ENCODE measurements at regions not wholly inside any gene's neighbourhood (a gene's known extent, or its start where the extent isn't known, plus 50 kb on each side); places are given as distances from the start of the nearest gene placed in this dataset.

DNA sequence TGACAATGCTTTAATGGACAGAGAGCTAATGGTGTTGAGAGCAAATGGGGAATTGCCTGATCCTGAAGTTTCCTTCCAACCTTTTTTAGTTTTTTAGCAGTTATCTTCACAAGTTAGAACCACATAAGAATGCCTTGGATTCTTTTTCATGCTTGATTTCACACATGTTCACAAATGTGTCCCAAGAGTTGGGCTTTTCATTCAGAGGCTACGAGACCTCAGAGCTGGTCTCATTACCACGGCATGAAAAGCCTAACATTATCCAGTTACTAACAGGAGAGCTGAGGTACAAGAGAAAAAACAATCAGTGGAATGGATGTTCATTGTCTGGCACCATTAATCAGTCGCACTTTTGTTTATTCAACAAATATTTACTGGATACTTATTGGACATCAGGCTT, 340.6 kb downstream of the ZNF326 start:
- TF ChIP-seq, protein P1, sequence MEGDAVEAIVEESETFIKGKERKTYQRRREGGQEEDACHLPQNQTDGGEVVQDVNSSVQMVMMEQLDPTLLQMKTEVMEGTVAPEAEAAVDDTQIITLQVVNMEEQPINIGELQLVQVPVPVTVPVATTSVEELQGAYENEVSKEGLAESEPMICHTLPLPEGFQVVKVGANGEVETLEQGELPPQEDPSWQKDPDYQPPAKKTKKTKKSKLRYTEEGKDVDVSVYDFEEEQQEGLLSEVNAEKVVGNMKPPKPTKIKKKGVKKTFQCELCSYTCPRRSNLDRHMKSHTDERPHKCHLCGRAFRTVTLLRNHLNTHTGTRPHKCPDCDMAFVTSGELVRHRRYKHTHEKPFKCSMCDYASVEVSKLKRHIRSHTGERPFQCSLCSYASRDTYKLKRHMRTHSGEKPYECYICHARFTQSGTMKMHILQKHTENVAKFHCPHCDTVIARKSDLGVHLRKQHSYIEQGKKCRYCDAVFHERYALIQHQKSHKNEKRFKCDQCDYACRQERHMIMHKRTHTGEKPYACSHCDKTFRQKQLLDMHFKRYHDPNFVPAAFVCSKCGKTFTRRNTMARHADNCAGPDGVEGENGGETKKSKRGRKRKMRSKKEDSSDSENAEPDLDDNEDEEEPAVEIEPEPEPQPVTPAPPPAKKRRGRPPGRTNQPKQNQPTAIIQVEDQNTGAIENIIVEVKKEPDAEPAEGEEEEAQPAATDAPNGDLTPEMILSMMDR (IDR thresholded peaks at IDR 0.05; ENCODE audit: insufficient read depth, low read length): no peak
- no peak for TF ChIP-seq POLR2AphosphoS5 (IDR thresholded peaks at IDR 0.05; ENCODE audit: low read depth)
- no peak for TF ChIP-seq GABPA (IDR thresholded peaks at IDR 0.05; ENCODE audit: low read depth)
- TF ChIP-seq, protein P2, sequence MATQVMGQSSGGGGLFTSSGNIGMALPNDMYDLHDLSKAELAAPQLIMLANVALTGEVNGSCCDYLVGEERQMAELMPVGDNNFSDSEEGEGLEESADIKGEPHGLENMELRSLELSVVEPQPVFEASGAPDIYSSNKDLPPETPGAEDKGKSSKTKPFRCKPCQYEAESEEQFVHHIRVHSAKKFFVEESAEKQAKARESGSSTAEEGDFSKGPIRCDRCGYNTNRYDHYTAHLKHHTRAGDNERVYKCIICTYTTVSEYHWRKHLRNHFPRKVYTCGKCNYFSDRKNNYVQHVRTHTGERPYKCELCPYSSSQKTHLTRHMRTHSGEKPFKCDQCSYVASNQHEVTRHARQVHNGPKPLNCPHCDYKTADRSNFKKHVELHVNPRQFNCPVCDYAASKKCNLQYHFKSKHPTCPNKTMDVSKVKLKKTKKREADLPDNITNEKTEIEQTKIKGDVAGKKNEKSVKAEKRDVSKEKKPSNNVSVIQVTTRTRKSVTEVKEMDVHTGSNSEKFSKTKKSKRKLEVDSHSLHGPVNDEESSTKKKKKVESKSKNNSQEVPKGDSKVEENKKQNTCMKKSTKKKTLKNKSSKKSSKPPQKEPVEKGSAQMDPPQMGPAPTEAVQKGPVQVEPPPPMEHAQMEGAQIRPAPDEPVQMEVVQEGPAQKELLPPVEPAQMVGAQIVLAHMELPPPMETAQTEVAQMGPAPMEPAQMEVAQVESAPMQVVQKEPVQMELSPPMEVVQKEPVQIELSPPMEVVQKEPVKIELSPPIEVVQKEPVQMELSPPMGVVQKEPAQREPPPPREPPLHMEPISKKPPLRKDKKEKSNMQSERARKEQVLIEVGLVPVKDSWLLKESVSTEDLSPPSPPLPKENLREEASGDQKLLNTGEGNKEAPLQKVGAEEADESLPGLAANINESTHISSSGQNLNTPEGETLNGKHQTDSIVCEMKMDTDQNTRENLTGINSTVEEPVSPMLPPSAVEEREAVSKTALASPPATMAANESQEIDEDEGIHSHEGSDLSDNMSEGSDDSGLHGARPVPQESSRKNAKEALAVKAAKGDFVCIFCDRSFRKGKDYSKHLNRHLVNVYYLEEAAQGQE (IDR thresholded peaks at IDR 0.05; ENCODE audit: insufficient replicate concordance, low read depth): no peak

Measured in HL-60 (cell line).